ENCODE measurements at regions not wholly inside any gene's neighbourhood (a gene's known extent, or its start where the extent isn't known, plus 50 kb on each side); places are given as distances from the start of the nearest gene placed in this dataset.

DNA sequence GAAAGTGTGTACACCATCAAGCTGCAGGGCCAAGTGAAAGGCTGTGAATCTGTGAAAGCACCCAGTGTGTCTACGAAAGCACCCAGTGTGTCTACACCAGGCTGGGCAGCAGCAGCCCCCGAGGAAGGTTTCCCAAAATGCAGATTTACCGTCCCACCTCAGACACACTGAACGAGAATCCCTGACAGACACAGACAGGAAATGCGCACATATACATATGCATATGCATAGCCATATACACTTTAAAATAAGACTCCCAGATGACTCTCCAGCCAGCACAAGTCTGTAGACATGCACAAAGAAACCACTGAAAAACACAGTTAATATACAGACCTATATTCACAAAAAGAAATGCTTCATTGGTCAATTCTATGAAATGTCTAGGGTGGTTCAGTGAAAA lies 155.5 kb upstream of the OPCML start:
- H3K79me2 ChIP-seq (ENCODE audit: low read length): no peaks in the 10 kb centered on the region
- intact Hi-C loops (cut with micrococcal nuclease): no loop called here
- no peaks in the 10 kb centered on the region for H3K36me3 ChIP-seq (ENCODE audit: low read depth, low read length)

GRCh38 chr11:133681901-133682300 lies 149.6 kb upstream of the OPCML start:
- no peak overlapping the region for H2AFZ ChIP-seq (ENCODE audit: low read length)
- H3K4me2 ChIP-seq (ENCODE audit: low read length): no peak overlapping the region
- DNase-seq (no peak), ATAC-seq (no peak)
- no peaks in the 10 kb centered on the region for H4K20me1 ChIP-seq (ENCODE audit: low read length)
- H3K9me2 ChIP-seq (replicated peaks; ENCODE audit: low read length): no peaks in the 10 kb centered on the region
- no peak overlapping the region for H3K9ac ChIP-seq (ENCODE audit: low read length)
- no peak overlapping the region for H3K4me3 ChIP-seq (ENCODE audit: low read length)
- POLR2A ChIA-PET (ENCODE audit: unreplicated experiment): no interaction called here
- H3K79me2 ChIP-seq (ENCODE audit: low read length): no peaks in the 10 kb centered on the region
- H3K27ac ChIP-seq (ENCODE audit: low read length): no peak overlapping the region
- CTCF ChIA-PET: no interaction called here
- no peaks in the 10 kb centered on the region for H3F3A ChIP-seq (ENCODE audit: low read length, unreplicated experiment)
- H3K27me3 ChIP-seq (ENCODE audit: low read length): no peaks in the 10 kb centered on the region
- no peaks in the 10 kb centered on the region for H3K4me1 ChIP-seq (ENCODE audit: insufficient read depth, low read length)
- no TSS peak for BruUV-seq (replicated peaks)
- peaks cover 24% of the 10 kb centered on the region; the same call in 1 of the 2 replicates for H3K9me3 ChIP-seq (ENCODE audit: low read length)
- intact Hi-C loops (cut with micrococcal nuclease): no loop called here
- H3K36me3 ChIP-seq (ENCODE audit: low read depth, low read length): no peaks in the 10 kb centered on the region
- no peak for TF ChIP-seq CTCF (conservative IDR thresholded peaks at IDR 0.05; ENCODE audit: low read depth, low read length)
- TF ChIP-seq EZH2 (IDR thresholded peaks at IDR 0.05; ENCODE audit: low read length, unreplicated experiment): no peak
- TF ChIP-seq EZH2phosphoT487 (IDR thresholded peaks at IDR 0.05; ENCODE audit: borderline replicate concordance, low read length): no peak

More for the DNA sequence above, 155.5 kb upstream of the OPCML start:
- no peak overlapping the region for H2AFZ ChIP-seq (ENCODE audit: low read length)
- H3K9ac ChIP-seq (ENCODE audit: low read length): no peak overlapping the region
- H3K4me2 ChIP-seq (ENCODE audit: low read length): no peak overlapping the region
- POLR2A ChIA-PET (ENCODE audit: unreplicated experiment): no interaction called here
- H3K9me2 ChIP-seq (replicated peaks; ENCODE audit: low read length): no peaks in the 10 kb centered on the region
- CTCF ChIA-PET: no interaction called here
- no peak for DNase-seq
- no peak for ATAC-seq
- H4K20me1 ChIP-seq (ENCODE audit: low read length): no peaks in the 10 kb centered on the region
- H3K4me3 ChIP-seq (ENCODE audit: low read length): no peak overlapping the region
- no peaks in the 10 kb centered on the region for H3K27me3 ChIP-seq (ENCODE audit: low read length)
- no TSS peak for BruUV-seq (replicated peaks)
- no peak overlapping the region for H3K27ac ChIP-seq (ENCODE audit: low read length)
- H3F3A ChIP-seq (ENCODE audit: low read length, unreplicated experiment): no peaks in the 10 kb centered on the region
- TF ChIP-seq EZH2phosphoT487 (IDR thresholded peaks at IDR 0.05; ENCODE audit: borderline replicate concordance, low read length) (no peak), EZH2 (IDR thresholded peaks at IDR 0.05; ENCODE audit: low read length, unreplicated experiment) (no peak), CTCF (conservative IDR thresholded peaks at IDR 0.05; ENCODE audit: low read depth, low read length) (no peak)
- H3K4me1 ChIP-seq (ENCODE audit: insufficient read depth, low read length): no peaks in the 10 kb centered on the region
- peaks cover 12% of the 10 kb centered on the region; the same call in 1 of the 2 replicates for H3K9me3 ChIP-seq (ENCODE audit: low read length)

DNA sequence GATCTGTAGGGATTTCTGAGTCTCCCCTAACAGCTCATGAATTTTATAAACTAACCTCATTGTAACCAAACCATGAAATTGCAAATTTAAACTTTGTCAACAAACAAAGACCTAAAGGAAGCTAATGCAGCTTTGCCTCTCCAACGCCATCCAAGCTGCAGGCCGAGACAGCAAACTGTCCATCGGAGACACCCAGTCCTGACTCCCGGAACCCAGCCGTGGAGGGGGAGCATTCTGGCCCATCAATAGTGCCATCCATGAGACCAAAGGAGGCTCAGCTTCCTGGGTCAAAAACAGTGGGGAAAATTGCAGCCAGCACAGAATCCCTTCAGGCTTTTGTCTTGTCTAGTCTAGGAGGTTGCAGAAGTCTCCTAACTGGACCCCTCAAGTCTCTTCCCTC lies 147.6 kb upstream of the OPCML start:
- Histone ChIP-seq H4K20me1 (ENCODE audit: low read length) (no peaks in the 10 kb centered on the region), H3K9me2 (replicated peaks; ENCODE audit: low read length) (no peaks in the 10 kb centered on the region), H3K27ac (ENCODE audit: low read length) (no peak overlapping the region), H3K4me1 (ENCODE audit: insufficient read depth, low read length) (no peaks in the 10 kb centered on the region), H3K4me3 (ENCODE audit: low read length) (no peak overlapping the region), H3F3A (ENCODE audit: low read length, unreplicated experiment) (no peaks in the 10 kb centered on the region), H3K79me2 (ENCODE audit: low read length) (no peaks in the 10 kb centered on the region), H3K27me3 (ENCODE audit: low read length) (no peaks in the 10 kb centered on the region), H3K4me2 (ENCODE audit: low read length) (no peak overlapping the region), H3K9me3 (ENCODE audit: low read length) (peaks cover 28% of the 10 kb centered on the region), H3K9ac (ENCODE audit: low read length) (no peak overlapping the region), H2AFZ (ENCODE audit: low read length) (no peak overlapping the region), H3K36me3 (ENCODE audit: low read depth, low read length) (no peaks in the 10 kb centered on the region)
- POLR2A ChIA-PET (ENCODE audit: unreplicated experiment): no interaction called here
- ATAC-seq (no peak), DNase-seq (no peak)
- intact Hi-C loops (cut with micrococcal nuclease): no loop called here
- CTCF ChIA-PET: no interaction called here
- TF ChIP-seq CTCF (conservative IDR thresholded peaks at IDR 0.05; ENCODE audit: low read depth, low read length) (no peak), EZH2phosphoT487 (IDR thresholded peaks at IDR 0.05; ENCODE audit: borderline replicate concordance, low read length) (no peak)
- BruUV-seq (replicated peaks): no TSS peak
